Esophagus muscularis mucosa (tissue), 4 donors: ENCODE measurements at regions not wholly inside any gene's neighbourhood (a gene's known extent, or its start where the extent isn't known, plus 50 kb on each side); places are given as distances from the start of the nearest gene placed in this dataset.

Experiments
- DNase-seq: peaks from one replicate; pipeline ENCODE4 v3.0.0-alpha.2; 2017; ENCODE audit errors: extremely low spot score
- H3K27ac ChIP-seq, 4 donors: fragments of 200-600 bp; sonication (generic); replicated peaks in 1 of 4; 1 replicate in 3 of 4; 2 replicates in 1 of 4; pipeline ENCODE4 v1.5.1; 2016 to 2019; ENCODE audit warnings: mild to moderate bottlenecking in 1 of 4
- H3K27me3 ChIP-seq, 4 donors: fragments of 200-600 bp; sonication (generic); one replicate each; pipeline versions ENCODE4 v1.5.1 to v1.6.0; 2016 to 2019
- H3K36me3 ChIP-seq, 4 donors: fragments of 200-600 bp; sonication (generic); one replicate each; pipeline ENCODE4 v1.5.1; 2016 to 2019
- H3K4me1 ChIP-seq, 4 donors: fragments of 200-600 bp; sonication (generic); one replicate each; pipeline ENCODE4 v1.5.1; 2016 to 2019
- H3K4me3 ChIP-seq, 4 donors: fragments of 200-600 bp; sonication (generic); 1 replicate in 2 of 4; 2 replicates in 2 of 4; pipeline ENCODE4 v1.5.1; 2016 to 2019; ENCODE audit warnings: mild to moderate bottlenecking in 4 of 4, moderate library complexity in 1 of 4
- H3K9me3 ChIP-seq, 4 donors: fragments of 200-600 bp; sonication (generic); 1 replicate in 3 of 4; 2 replicates in 1 of 4; pipeline ENCODE4 v1.5.1; 2016 to 2019
- EP300 ChIP-seq: sonication (generic); formaldehyde crosslinking; IDR thresholded peaks from one replicate; pipeline ENCODE4 v1.6.1; 2017; ENCODE audit warnings: antibody characterized with exemption
- POLR2A ChIP-seq: fragments of 450-650 bp; IDR thresholded peaks from one replicate; pipeline ENCODE4 v1.6.1; 2017; ENCODE audit warnings: antibody characterized with exemption, moderate library complexity, mild to moderate bottlenecking, low read depth
- POLR2AphosphoS5 ChIP-seq, 2 donors: sonication (generic); formaldehyde crosslinking; IDR thresholded peaks; one replicate each; pipeline ENCODE4 v1.6.1; 2017; ENCODE audit warnings: antibody characterized with exemption in 2 of 2
- WGBS: methylation state at CpG from one replicate; pipeline ENCODE4 v1.1.5; 2018; 5-methylcytosine and 5-hydroxymethylcytosine counted together
- intact Hi-C: fragments of 100-400 bp; cut with DNase I; formaldehyde crosslinking; loops from one replicate; pipeline ENCODE4 v1.15.1; 2023
- TF ChIP-seq, protein P1 (sequence below), 3 experiments: fragments of 200-600 bp in 2 of 3; fragments of 450-650 bp in 1 of 3; sonication (generic) in 2 of 3; IDR thresholded peaks; one replicate each; pipeline ENCODE4 v1.5.1; 2017 to 2019; ENCODE audit warnings: antibody characterized with exemption in 3 of 3, mild to moderate bottlenecking in 2 of 3, moderate library complexity in 1 of 3

DNA sequence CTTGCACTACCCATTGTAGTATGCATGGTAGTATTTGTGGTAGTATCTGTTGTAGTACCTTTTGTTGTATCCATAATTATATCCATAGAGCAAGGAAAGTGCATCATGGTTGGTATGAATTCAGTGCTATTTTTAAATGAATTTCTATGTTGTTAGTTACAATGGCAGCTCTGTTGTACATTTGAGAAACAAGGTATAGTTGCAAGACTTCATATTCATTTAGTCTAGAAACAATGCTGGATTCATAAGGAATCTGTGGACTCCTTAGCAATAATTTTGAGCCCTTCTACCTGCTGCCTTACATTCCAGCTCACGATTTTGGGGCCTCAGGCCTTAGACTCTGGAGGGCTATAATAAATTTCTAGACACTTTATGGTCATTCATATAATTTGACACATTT is 141.8 kb downstream of the FAM43A start:
- WGBS = 93% methylated on average over 1 of the region's 1 CpG
- Histone ChIP-seq H3K36me3 (no peaks in the 10 kb centered on the region), H3K9me3 (no peaks in the 10 kb centered on the region), H3K4me3 (no peak overlapping the region), H3K27ac (no peak overlapping the region), H3K4me1 (peaks cover 0 to 14% (median 6%) of the 10 kb centered on the region in 4 donors), H3K27me3 (no peaks in the 10 kb centered on the region)
- DNase-seq = no peak
- TF ChIP-seq, protein P1, sequence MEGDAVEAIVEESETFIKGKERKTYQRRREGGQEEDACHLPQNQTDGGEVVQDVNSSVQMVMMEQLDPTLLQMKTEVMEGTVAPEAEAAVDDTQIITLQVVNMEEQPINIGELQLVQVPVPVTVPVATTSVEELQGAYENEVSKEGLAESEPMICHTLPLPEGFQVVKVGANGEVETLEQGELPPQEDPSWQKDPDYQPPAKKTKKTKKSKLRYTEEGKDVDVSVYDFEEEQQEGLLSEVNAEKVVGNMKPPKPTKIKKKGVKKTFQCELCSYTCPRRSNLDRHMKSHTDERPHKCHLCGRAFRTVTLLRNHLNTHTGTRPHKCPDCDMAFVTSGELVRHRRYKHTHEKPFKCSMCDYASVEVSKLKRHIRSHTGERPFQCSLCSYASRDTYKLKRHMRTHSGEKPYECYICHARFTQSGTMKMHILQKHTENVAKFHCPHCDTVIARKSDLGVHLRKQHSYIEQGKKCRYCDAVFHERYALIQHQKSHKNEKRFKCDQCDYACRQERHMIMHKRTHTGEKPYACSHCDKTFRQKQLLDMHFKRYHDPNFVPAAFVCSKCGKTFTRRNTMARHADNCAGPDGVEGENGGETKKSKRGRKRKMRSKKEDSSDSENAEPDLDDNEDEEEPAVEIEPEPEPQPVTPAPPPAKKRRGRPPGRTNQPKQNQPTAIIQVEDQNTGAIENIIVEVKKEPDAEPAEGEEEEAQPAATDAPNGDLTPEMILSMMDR (IDR thresholded peaks at IDR 0.05) = no peak
- TF ChIP-seq EP300 (no peak), POLR2AphosphoS5 (IDR thresholded peaks at IDR 0.05) (no peak), POLR2A (no peak)
- intact Hi-C loops = no loop called here

DNA sequence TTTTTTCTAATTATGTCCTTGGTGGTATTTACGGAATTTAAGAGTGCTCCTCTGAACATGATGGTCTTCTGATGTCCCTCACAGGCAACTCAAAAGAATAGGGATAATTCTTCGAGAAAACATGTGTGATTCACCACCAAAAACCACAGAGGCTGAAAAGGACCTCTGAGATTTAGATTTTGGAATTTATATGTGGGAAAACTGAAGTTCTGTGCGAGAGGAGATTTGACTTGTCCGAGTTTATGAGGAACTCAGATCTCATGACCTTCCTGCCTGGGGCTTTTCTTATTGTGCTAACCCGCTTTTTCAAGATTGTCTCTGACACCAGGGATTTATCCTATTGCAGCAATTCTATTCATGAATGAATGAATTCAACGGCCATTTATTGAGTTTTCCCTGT is 142.4 kb downstream of the FAM43A start:
- H3K9me3 ChIP-seq = no peaks in the 10 kb centered on the region
- H3K27me3 ChIP-seq = no peaks in the 10 kb centered on the region
- H3K36me3 ChIP-seq = no peaks in the 10 kb centered on the region
- 85% methylated on average over 6 of the region's 6 CpGs for WGBS
- H3K27ac ChIP-seq = no peak overlapping the region
- TF ChIP-seq EP300 (no peak), POLR2AphosphoS5 (IDR thresholded peaks at IDR 0.05) (no peak), POLR2A (no peak)
- TF ChIP-seq, protein P1 (IDR thresholded peaks at IDR 0.05) = no peak
- intact Hi-C loops = no loop called here
- peaks cover 0 to 14% (median 6%) of the 10 kb centered on the region in 4 donors for H3K4me1 ChIP-seq
- DNase-seq = no peak
- no peak overlapping the region for H3K4me3 ChIP-seq

DNA sequence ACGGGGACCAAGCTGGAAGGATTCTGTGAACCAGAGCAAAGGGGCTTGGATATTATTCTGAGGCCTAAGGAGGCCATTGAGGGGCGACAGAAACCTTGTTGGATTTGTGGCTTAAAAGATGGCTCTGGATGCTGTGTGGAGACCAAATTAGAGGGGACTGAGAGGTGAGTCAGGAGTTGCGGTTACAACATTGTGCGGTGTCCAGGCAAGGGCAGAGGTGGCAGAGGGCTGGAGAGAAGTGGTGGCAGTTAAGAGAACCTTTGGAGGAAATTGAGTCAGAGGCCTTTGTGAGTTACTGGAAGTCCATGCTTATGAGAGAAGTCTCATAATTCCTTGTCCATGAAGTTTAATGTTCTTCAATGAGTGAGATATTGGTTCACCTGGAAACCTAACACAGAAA is 143.2 kb downstream of the FAM43A start:
- TF ChIP-seq POLR2A = no peak
- no peak for TF ChIP-seq POLR2AphosphoS5 (IDR thresholded peaks at IDR 0.05)
- TF ChIP-seq, protein P1 (IDR thresholded peaks at IDR 0.05) = no peak
- TF ChIP-seq EP300 = no peak
- intact Hi-C loops = no loop called here
- WGBS = 77% methylated on average over 4 of the region's 4 CpGs

DNA sequence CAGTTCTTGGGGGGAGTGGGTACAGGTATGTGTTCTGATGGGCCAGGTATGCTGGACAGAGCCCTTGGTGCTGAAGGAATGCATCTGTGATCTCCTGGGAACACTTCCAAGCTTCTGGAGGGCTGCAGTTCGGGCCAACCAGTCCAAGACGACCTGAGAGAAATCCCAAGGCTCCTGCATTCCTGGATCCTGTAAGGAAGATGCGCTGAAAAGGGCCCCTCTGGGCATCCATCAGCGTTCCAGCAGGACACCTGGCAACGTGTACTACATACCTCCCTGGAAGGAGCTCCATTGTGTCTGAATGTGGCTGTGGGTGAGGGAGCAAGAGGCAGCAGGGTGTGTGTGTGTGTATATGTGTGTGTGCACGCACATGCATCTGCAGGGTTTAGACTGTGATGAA is 144.7 kb downstream of the FAM43A start:
- H3K27me3 ChIP-seq = no peaks in the 10 kb centered on the region
- no peaks in the 10 kb centered on the region for H3K9me3 ChIP-seq
- WGBS = 76% methylated on average over 6 of the region's 6 CpGs

More for the DNA sequence above, 143.2 kb downstream of the FAM43A start:
- Histone ChIP-seq H3K9me3 (no peaks in the 10 kb centered on the region), H3K4me3 (no peak overlapping the region), H3K4me1 (peaks cover 0 to 11% (median 6%) of the 10 kb centered on the region in 4 donors), H3K27me3 (no peaks in the 10 kb centered on the region), H3K27ac (no peak overlapping the region), H3K36me3 (no peaks in the 10 kb centered on the region)
- DNase-seq = no peak

More for the DNA sequence above, 144.7 kb downstream of the FAM43A start:
- no peaks in the 10 kb centered on the region for H3K36me3 ChIP-seq
- no peaks in the 10 kb centered on the region for H3K4me1 ChIP-seq
- intact Hi-C loops = no loop called here
- H3K4me3 ChIP-seq = no peak overlapping the region
- no peak overlapping the region for H3K27ac ChIP-seq
- TF ChIP-seq POLR2A (no peak), POLR2AphosphoS5 (IDR thresholded peaks at IDR 0.05) (no peak), EP300 (no peak)
- TF ChIP-seq, protein P1 (IDR thresholded peaks at IDR 0.05) = no peak
- DNase-seq = no peak
